HG03342 (cell line): ENCODE measurements at regions not wholly inside any gene's neighbourhood (a gene's known extent, or its start where the extent isn't known, plus 50 kb on each side); places are given as distances from the start of the nearest gene placed in this dataset.
"Not testable (repeated sequence)": the region's sequence is repeated elsewhere in the genome, so short reads cannot be mapped to it uniquely, and the experiment has no call there.

Source experiments
- ATAC-seq: cut with Tn5 transposase; IDR thresholded peaks from one replicate; pipeline ENCODE4 v1.9.1; 2021; ENCODE audit warnings: mild to moderate bottlenecking, moderate library complexity; ENCODE audit not compliant: unreplicated experiment

DNA sequence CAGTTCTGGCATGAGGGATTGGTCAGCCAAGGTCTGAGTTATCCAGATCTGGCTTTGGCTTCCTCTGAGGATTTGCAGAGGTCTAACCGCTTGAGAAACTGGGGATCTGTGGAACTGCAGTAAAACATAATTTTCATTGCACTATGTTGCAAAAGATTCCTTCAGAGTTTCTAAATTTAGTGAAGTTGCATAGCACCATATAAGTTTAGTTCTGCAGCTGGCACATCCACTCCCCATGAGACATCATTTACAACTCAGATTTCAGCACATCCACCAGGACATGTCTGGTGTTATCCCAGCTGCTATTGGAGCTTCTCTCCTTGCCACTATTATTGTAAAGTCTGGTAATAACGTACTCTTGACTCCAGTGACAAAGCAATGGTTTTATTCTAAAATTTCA, 181.5 kb downstream of the CWF19L2 start:
- ATAC-seq, result no peak

DNA sequence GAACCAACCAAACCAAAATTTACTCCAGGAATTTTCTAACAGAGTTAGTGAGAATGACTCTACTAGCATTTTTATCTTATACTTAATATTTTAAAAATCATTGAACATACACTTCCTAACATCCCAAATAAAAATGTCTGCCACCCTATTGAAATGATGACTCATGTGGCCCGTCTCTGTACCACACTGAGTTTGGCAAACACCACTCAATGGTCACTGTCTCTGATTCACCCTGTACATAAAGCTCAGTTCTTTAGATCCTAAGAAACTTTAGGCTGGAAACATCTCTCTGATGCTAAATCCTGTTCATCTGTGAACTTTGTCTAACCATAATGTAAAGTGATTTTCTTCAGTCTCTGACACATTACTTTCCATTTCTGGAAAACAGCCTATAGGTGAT, 182.0 kb downstream of the CWF19L2 start:
- ATAC-seq, result no peak

- no peak for ATAC-seq
Measured at GRCh38 chr11:107274138-107274537, 183.5 kb downstream of the CWF19L2 start.

GRCh38 chr11:107272561-107272960, 185.1 kb downstream of the CWF19L2 start:
- no peak for ATAC-seq

DNA sequence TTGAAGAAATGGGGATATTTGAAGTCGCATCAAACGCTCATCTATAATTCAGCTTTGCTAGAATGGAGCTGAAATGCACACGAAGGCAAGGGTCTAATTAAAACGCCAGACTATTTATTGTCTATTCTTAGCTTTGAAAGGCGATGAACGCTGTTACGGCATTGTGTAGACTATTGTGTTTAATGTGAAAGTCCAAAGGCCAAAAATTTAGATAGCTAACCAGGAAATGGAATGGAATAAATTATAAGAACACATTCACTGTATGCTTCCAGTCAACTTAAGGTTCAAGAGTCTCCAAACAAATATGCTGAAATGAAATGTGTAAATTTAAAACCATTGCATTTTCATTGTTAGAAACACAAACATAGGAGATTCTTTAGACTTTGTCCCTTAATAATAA, 186.2 kb downstream of the CWF19L2 start:
- ATAC-seq, result no peak

- ATAC-seq, result no peak
Measured at GRCh38 chr11:107268977-107269376, 188.6 kb downstream of the CWF19L2 start.

- ATAC-seq, result no peak
Measured at GRCh38 chr11:107266455-107266854, 191.2 kb downstream of the CWF19L2 start.

DNA sequence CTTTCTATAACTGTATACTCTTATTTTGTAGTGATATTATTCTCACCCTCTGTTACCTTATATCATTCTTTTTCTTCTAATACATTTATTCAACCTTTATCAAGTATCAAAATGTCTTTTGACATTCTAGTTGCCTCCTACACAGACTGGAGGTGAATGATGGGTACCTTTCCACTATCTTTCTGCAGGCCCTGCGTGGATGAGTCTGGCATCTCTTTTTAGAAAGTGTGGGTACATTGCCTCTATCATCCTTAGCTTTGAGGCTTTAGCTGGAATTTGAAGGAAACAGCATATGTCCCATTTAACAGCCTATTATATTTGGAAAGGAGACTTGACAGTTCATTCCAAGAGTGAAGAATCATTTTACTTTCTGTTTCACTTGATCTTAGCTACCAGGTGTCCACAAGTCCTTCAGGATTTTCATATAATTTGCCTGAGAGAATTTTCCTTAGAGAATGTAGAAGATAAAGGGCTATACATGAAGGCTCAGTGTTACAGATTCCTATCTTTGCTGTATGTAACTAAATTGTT, 192.0 kb downstream of the CWF19L2 start:
- no peak for ATAC-seq

DNA sequence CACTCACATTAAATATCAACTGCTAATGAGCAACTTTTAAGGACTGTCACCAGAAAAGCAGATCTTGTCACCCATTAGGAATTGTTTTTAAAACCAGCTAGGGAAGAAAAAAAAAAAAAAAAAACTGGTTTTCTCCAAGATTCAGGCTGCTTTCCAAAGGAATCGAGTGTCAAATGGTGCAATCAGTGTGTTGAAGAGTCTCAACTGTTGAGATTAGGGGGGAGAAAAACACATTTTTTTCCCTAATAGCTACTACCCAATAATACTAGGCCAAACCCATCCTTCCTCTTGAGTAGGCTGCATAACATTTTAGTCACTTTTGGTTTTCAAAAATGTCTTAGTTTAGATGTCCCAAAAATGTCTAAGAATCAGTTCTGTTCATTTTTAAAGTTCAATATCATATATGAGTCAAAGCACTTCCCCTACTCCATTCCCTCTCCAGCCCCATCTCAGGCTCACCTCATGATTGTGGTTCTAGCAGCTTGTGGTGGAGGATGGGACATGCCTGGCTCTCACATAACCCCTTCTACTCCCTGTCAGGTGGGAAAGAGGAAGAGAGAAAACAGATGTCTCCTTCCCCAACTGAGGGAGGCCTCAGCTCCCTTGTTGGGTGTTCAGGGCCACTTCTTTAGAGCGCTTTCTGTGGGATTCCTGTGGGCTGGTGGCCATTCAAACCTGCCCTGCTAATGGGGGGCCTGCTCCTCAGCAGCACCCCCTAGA, 193.6 kb downstream of the CWF19L2 start:
- ATAC-seq, result peak; percentile 62

DNA sequence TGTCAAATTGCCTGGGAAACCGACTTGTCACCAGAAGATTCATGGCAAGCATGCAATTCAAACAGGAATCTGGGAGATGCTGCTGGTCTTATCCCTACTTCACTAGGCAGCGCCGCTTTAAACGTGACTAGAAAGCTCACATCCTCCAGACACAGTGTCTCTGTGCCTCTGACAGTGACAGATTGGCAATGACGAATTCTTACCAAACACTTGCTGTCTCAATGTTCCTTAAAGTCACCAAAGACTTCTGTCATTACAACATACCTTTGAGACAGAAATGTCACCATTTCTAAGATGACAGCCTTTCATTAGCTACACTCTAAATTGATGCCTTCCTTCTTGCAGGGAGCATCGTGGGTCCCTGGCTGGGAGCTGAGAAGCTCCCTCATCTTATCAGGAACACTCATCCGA, 197.8 kb downstream of the CWF19L2 start:
- ATAC-seq, result no peak

- no peak for ATAC-seq
Measured at GRCh38 chr11:107257710-107258109, 199.9 kb downstream of the CWF19L2 start.

DNA sequence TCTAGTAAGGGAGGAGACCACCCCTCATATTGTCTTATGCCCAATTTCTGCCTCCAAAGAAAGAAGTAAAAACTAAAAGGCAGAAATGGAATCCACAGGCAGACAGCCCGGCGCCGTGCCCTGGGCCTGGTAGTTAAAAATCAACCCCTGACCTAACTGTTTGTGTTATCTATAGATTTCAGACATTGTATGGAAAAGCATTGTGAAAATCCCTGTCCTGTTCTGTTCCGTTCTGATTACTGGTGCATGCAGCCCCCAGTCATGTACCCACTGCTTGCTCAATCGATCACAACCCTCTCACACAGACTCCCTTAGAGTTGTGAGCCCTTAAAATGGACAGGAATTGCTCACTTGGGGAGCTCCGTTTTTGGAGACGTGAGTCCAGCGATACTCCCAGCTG, 204.0 kb downstream of the CWF19L2 start:
- not testable (repeated sequence) for ATAC-seq

GRCh38 chr11:107252429-107253161, 205.0 kb downstream of the CWF19L2 start:
- ATAC-seq, result peak; percentile 97

- no peak for ATAC-seq
Measured at GRCh38 chr11:107251298-107251697, 206.3 kb downstream of the CWF19L2 start.

DNA sequence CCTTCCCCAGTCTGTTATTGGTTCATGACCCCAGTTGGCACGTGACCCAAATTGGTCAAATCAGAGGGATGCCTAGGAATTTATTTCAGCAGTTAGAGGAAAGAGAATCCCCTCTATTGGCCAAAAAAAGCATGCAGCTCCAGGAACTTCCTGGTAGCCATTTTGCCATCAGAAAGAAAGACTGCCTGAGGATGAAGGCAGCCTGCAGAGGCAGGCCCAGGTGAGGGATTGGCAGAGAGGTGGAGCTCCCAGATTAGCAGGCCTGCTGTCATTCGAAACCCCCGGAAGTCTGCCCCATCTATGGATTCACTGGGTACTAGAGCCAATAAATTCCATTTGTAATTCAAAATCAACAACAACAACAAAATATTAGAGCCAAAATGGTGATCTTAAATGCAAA, 207.6 kb downstream of the CWF19L2 start:
- ATAC-seq, result no peak

- ATAC-seq, result no peak
Measured at GRCh38 chr11:107249054-107249453, 208.6 kb downstream of the CWF19L2 start.

DNA sequence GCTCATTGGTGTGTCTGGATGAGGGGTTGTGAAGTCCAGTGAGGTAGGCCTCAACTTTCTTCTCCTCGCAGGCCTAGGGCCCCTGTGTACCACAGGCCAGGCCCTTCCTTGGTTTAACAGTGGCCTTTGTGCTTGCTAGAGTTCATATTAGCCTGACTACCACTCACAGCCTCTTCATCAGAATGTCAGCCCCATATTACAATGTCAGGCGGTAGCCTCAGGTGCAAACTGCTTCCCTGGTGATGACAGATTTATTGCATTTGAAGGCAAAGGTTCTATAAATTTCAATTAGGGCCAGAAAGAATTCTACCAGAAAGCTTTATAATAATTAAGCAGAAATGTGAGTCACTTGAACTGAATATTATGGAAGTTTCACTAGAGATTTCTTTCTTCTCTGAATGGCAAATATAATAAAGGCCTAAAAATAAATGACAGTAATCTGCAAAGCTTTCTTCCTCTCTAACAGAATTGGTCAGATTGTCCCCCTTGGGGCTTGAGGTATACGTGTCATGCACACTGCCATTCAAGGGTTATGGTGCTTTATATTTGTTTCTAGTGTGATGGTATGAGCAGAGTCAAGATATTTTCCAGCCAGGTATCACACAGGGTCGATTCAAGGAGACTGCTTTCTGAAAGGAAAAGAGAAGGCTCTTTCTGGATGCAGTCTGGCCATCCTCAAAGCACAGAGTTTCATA, 210.3 kb downstream of the CWF19L2 start:
- ATAC-seq, result no peak

GRCh38 chr11:107243929-107244328, 213.7 kb downstream of the CWF19L2 start:
- ATAC-seq, result no peak

DNA sequence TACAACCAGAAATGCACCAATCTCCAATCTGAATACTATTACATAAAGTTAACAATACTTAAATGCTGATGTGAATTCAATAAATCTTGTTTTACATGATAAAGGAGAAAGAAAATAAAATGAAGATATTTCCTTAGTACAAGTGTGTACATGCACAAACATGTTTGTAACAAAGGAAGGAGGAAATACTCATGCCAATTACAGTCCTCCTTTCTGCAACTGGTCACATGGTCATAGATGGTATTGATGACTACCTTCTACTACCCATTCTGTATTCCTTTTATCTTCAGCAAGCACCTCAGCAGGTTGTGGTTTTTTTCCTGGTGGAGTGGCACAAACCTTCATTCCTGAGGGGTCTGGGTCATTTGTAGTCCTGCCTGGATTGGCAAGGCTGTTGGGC, 214.2 kb upstream of the GUCY1A2 start:
- no peak for ATAC-seq

GRCh38 chr11:107224836-107225235, 206.6 kb upstream of the GUCY1A2 start:
- no peak for ATAC-seq

DNA sequence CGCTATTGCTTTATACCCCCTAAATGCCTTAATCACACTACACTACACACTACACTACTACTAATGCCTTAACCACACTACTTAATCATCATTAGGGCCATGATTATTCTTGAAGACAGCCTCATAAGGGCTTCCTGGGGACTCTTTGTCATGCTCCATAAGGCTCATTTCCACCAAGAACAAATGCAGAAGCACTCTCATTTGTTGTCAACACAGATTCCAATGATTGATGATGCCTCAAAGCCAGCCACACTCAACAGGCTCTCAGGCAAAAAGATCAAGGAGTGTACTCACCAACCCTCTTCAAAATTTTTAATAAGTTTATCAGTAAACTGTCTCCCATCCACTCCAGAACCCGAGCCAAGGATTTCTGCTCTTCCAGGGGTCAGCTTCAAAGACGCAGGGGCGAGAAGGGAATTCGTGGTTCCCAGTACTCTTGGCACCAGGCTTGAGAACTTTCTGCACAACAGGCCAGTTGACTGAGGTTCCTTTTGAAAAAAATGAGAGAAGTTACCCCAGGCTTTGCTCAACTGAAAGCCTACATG, 204.7 kb upstream of the GUCY1A2 start:
- ATAC-seq, result no peak
